ENCODE measurements at regions not wholly inside any gene's neighbourhood (a gene's known extent, or its start where the extent isn't known, plus 50 kb on each side); places are given as distances from the start of the nearest gene placed in this dataset.

DNA sequence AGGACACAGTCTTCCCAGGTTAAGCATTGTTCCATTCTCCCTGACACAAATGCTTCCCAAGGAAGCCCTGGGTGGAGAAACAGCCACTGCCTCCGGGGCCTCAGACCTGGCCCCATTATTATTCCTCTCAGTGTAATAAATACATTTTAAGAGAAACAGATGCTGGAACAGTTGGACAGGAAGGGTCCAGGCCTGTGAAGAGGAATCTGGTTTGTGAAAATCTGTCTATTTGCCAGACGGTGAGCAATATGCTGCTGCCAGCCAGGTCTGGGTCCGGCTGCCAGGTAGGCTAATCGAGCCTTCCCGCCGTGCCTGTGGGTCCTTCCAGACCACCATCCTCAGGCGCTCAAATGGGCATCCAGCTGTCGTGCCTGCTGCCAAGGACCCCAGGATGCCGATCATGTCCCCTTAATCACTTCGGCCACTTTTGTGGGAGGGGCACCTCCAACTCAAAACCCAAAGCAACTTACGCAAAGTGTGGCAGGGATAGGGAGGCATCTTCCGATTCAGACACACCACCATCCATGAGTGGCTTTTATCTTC is 528.4 kb downstream of the MIAT start:
- no peaks in the 10 kb centered on the region for H3K27me3 ChIP-seq
- H3K4me1 ChIP-seq (ENCODE audit: insufficient read depth) = no peaks in the 10 kb centered on the region
- intact Hi-C loops (cut with DNase I) = no loop called here
- no peak for DNase-seq
- no peaks in the 10 kb centered on the region for H3K9me3 ChIP-seq
- no peak overlapping the region for H3K27ac ChIP-seq
- no peak overlapping the region for H3K4me3 ChIP-seq
- no peak for TF ChIP-seq EP300 (IDR thresholded peaks at IDR 0.05)
- TF ChIP-seq, protein P1, sequence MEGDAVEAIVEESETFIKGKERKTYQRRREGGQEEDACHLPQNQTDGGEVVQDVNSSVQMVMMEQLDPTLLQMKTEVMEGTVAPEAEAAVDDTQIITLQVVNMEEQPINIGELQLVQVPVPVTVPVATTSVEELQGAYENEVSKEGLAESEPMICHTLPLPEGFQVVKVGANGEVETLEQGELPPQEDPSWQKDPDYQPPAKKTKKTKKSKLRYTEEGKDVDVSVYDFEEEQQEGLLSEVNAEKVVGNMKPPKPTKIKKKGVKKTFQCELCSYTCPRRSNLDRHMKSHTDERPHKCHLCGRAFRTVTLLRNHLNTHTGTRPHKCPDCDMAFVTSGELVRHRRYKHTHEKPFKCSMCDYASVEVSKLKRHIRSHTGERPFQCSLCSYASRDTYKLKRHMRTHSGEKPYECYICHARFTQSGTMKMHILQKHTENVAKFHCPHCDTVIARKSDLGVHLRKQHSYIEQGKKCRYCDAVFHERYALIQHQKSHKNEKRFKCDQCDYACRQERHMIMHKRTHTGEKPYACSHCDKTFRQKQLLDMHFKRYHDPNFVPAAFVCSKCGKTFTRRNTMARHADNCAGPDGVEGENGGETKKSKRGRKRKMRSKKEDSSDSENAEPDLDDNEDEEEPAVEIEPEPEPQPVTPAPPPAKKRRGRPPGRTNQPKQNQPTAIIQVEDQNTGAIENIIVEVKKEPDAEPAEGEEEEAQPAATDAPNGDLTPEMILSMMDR (IDR thresholded peaks at IDR 0.05) = no peak
- no peak for TF ChIP-seq POLR2A (IDR thresholded peaks at IDR 0.05)
- H3K36me3 ChIP-seq = no peaks in the 10 kb centered on the region
- WGBS, 3 donors = 81 to 88% (median 84%) methylated on average over 12 of the region's 12 CpGs

DNA sequence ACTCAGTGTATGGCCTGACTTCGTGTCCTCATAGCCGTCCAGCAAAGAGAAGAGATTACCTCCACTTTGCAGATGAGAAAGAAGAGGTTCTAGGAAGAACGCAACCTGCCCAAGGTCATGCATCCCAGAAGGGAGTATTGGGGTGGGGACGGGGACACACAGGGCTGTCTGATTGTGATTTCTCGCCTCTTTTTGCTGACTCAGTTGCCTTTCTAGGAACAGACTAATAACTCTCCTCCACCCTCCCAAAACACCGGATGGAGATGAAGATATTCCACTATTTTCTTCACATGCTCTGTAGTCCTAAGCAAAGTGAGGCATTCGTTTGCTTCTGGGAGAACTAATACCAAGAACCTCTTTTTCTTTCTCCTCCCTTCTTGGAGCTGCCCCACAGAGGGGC is 529.3 kb downstream of the MIAT start:
- no peaks in the 10 kb centered on the region for H3K9me3 ChIP-seq
- H3K4me1 ChIP-seq (ENCODE audit: insufficient read depth) = no peaks in the 10 kb centered on the region
- intact Hi-C loops (cut with DNase I) = no loop called here
- 55 to 72% (median 62%) methylated on average over 7 of the region's 7 CpGs for WGBS, 3 donors
- H3K27me3 ChIP-seq = no peaks in the 10 kb centered on the region
- H3K4me3 ChIP-seq = no peak overlapping the region
- H3K36me3 ChIP-seq = no peaks in the 10 kb centered on the region
- no peak for DNase-seq
- TF ChIP-seq POLR2A (IDR thresholded peaks at IDR 0.05) (no peak), EP300 (IDR thresholded peaks at IDR 0.05) (no peak)
- TF ChIP-seq, protein P1 (IDR thresholded peaks at IDR 0.05) = no peak
- no peak overlapping the region for H3K27ac ChIP-seq

DNA sequence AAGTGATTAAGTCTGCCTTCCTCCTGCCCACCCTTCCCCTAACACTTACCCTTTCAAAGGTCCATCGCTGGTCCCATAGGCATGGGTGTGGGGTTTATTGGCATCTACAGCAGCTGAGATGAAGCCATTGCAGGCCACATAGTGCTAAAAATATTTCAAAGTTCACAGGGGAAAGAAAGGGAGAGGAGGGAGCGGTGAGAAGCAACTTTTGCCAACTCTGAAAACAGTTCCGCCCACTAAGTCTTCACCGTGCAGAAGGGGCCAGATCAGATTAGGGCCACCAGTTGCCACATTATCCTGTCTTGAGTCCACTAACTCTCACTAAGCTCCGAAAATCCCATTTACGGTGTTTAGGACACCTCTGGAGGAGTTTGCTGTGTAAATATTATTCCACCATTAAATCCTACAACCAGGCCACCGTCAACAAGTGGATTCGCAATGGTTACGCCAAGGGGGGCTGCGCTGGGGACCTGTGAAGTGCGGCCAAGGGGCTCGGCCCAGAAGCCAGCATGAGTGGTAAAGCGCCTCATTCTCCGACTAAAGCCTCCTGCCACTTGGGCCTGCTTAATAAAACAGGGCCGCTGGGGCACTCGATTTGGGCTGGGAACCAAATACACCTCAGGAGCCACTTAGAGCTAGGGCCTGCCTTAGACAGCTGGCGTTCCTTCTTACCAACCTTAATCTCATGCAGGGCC is 534.9 kb downstream of the MIAT start:
- 81 to 83% (median 81%) methylated on average over 17 of the region's 17 CpGs for WGBS, 3 donors
- DNase-seq = no peak
- intact Hi-C loops (cut with DNase I) = no loop called here

DNA sequence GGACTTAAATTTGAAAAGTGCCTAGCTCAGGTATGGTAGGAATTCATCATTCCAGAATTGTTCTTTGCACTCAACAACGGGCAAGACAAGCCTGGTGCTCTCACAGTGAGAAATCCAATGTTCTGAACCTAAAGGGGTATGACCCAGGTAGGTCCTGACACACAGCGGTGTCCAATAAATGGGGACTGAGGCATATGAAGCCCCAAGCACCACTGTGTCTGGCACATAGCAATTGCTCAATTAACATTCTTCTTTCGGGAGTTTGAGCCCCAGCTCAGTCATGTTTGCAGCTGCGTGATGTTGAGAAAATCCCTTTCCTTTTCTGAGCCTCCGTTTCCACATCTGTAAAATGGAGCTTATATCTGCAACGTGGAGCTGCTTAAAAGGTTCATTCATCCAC is 535.8 kb downstream of the MIAT start:
- H3K27me3 ChIP-seq = no peaks in the 10 kb centered on the region
- no peaks in the 10 kb centered on the region for H3K36me3 ChIP-seq
- TF ChIP-seq POLR2A (IDR thresholded peaks at IDR 0.05) = no peak
- TF ChIP-seq, protein P1 (IDR thresholded peaks at IDR 0.05) = no peak
- TF ChIP-seq EP300 (IDR thresholded peaks at IDR 0.05) = no peak
- intact Hi-C loops (cut with DNase I) = no loop called here
- no peaks in the 10 kb centered on the region for H3K9me3 ChIP-seq
- DNase-seq = no peak
- H3K27ac ChIP-seq = no peak overlapping the region
- no peak overlapping the region for H3K4me3 ChIP-seq
- peaks cover 5% of the 10 kb centered on the region for H3K4me1 ChIP-seq (ENCODE audit: insufficient read depth)
- WGBS, 3 donors = 92 to 95% (median 94%) methylated on average over 6 of the region's 6 CpGs

More for the DNA sequence above, 534.9 kb downstream of the MIAT start:
- H3K4me1 ChIP-seq (ENCODE audit: insufficient read depth) = peaks cover 5% of the 10 kb centered on the region
- no peaks in the 10 kb centered on the region for H3K9me3 ChIP-seq
- no peaks in the 10 kb centered on the region for H3K36me3 ChIP-seq
- H3K27me3 ChIP-seq = no peaks in the 10 kb centered on the region
- TF ChIP-seq, protein P1 (IDR thresholded peaks at IDR 0.05) = no peak
- TF ChIP-seq EP300 (IDR thresholded peaks at IDR 0.05) (no peak), POLR2A (IDR thresholded peaks at IDR 0.05) (no peak)
- no peak overlapping the region for H3K4me3 ChIP-seq
- no peak overlapping the region for H3K27ac ChIP-seq
